Fibroblast of skin of left quadriceps (primary cell): ENCODE measurements at regions not wholly inside any gene's neighbourhood (a gene's known extent, or its start where the extent isn't known, plus 50 kb on each side); places are given as distances from the start of the nearest gene placed in this dataset.
A peak's percentile ranks its signal among the peaks of the same experiment; 100 is the strongest.

Experiments
- DNase-seq, 2 experiments: peaks; one replicate each; pipeline ENCODE4 v3.0.0-alpha.2; 2013; ENCODE audit warnings: low read depth in 2 of 2

DNA sequence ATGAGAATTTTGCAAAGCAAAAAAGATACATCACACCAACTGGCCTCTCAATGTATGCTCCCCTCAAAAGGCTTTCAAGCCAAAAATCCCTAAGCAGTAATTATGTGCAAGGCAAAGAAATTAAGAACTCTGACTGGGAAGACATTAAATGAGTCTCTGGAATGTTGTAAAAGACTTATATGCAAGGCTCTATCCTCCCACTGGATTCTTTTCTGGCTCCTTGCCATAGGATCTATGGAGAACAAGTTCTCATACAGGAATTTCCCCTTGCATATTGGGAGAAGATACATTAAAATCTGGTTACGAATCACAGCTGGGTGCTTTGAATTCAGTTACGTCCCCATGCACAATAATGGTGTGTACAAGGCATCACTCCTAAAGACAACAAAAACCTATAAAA, 73.4 kb upstream of the ATL2 start:
- no peak for DNase-seq

DNA sequence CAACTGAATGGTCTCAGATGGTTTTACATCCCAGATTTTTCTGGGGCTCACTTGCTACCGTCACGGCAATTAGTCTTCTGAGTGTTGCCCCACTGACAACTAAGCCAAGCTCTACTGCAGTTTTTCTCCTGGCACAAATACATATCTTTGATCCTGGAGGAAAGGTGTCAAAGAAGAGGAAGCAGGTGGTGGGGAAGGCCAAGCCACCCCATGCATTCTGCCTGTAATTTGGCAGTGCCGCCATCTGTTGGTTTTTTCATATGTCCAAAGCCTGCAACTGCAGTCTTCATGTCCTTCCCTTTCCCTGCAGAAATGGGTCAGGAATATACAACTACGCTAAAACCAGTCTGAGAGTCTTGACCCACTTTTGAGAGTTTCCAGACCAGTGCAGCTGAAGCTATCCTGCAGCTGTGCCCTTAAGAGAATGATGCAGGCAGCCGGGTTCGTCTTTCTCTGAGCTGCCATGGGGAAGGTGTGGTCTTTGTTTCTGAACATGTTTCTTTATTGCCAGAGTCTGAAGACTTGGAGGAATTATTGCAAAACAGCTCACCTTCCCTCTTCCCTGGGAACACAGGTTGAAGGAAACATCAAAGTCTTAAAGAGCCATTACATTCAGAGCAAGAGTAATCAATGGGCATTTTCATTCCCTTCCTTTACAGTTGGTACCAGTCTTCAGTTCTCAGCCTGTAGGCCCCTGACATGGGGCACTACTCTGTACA, 71.8 kb upstream of the ATL2 start:
- DNase-seq: no peak

DNA sequence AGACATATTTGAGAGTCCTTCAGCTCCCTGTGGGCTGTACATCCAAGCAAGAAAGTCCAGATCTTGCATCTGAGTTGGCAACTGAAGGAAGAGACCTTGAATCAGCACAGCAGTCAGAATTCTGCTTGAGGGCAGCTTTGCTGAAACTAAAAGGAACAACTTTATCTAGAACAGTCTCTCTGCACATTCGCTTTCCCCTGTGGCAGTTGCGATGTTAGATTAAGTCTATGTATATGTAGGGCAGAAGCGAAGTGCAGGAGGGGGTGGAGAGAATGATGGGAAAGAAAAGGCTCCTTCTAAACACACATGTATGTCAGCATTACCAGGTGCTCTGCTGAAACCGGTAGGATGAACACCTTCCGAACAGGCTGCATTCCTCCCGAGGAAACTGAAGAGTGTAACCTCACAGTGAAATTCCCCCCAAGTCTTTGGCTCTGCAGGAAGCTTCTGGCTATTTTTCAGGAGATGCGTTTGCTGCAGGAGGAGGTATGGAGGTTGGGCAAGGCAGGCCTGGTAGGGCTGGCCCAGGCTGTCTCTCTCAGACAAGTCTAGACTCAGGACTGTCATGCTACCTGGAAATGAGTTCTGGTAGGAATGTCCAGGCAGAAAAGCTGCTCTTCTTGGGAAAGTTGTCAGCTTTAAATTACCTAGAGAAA, 70.0 kb upstream of the ATL2 start:
- DNase-seq: no peak

DNA sequence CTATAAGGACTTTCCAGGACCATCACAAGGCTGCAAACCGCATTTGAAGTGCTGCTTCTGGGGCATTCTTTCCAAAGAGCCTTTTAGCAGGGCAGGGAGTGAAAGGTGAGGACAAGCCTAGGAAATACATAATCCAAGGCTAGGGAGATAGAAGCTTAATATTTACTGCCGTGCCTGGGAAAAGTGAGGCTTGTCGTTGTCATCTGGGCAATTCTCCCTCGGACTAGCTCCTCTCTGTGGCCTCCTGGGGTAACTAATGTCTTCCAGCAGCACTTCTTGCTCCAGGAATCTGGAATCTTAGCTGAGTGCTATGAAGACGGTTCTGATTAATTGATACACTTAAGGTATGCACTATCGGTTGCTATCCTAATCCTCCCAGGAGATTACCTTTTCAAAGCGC, 69.3 kb upstream of the ATL2 start:
- DNase-seq: no peak

DNA sequence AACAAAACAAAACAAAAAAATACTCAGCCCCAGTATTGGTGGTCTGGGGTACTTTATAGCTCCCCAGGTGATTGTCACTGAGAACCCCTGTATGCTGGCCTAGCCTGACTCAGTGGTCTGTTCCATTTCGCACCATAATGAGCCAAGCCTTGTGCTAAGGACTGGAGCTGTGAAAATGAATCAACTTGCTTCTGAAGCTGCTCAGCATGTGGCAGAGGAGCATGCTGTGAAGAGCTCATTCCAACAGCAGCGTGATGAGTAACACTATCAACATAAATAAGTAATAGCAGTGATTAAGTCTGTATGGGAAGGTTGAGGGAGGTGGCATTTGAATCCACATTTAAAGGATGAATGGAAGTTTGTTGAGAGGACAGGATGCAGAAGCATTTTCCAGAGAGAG, 67.2 kb upstream of the ATL2 start:
- DNase-seq: peak; percentile 6 to 24

DNA sequence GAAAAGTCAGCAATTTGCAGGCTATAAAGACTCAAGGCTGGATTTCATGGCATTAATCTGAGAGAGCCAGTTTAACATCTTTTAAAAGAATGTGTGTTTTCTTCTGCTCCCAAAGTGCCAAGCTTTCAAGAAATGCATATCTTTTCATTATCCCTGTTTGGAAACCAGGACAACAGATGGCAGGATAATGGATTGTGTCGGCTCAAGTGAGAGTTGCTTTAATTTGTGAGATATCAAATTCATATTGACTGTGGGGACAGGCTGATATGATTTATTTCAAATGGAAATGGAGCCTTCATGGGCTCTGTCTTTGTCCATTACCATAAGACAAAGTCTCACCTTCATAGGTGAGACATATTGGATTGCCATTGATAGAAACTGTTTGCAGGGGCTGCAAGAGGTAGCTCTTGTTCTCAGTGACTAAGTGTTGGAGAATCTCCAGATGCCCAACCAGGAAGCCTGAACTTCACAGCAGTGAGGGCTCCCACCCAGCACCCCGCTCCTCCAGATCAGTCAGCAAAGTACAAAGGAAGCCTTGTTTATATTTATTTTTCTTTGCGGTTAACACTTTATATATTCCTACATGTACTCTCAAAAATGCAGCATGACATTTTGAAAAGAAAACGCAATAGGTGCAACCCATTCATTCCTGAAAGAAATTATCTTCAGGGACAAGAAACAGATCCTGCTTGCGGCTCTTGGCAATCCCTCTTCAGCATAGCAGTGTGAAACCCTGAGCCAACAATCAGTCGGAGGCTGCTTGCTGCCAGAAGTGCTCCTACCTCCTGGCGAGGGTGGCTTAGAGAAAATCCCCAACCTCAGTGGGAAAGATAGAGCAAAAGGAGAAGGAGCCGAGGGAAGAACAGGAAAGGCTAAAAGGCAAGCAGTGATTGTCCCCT, 65.8 kb upstream of the ATL2 start:
- DNase-seq: no peak

DNA sequence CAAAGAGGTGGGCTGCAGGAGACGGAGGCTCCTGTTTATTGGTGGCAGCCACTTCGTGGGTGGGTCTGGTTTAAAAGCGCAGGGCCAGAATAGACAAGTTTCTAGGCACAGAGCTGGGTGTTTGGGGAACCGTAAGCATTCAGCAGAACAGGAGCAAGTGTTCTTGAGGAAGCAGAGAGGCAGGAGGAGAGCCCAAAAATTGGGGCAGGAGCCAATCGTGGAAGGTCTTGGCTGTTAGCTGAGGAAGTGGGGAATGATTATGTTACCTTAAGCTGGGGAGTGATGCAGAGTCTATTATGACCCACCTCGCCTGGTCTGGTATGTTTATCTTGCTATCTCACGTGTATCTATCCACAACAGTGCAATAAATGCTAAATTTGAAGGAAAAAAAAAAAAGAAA, 64.3 kb upstream of the ATL2 start:
- no peak for DNase-seq

DNA sequence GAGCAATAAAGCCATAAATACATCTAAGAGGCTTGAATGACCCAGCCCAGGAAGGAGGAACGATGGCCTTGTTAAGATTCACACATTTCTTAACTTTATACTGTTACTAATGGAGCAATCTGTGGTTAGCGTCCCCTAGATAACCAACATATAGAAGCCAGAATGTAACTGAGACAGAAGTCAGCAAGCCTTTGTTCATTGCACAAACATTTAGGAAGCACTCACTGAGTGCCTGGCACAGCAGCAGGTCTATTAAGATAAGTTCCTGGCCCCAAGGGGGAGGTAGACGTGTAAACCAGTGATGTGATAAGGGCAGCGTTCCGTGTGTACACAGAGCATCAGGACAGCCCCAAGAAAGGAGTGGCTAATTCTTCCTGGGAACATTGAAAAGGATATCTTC, 63.6 kb upstream of the ATL2 start:
- no peak for DNase-seq

DNA sequence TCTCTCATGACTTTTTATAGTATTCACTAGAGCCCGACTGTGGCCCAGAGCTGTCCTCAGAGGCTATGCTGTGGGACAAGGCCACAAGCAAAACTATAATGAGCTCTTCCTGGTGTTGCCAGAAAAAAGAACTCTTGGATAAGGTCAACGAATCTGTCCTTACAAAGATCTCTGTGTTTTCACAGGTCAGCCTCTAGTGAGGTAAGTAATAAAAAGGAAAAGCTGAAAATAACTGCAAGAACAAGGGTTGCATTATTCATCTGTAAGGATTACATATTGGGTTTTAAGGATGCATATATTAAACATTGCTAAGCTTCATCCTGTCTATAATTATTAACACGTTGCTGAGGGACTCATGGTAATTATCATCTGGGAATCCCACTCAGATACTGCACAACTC, 62.8 kb upstream of the ATL2 start:
- no peak for DNase-seq

DNA sequence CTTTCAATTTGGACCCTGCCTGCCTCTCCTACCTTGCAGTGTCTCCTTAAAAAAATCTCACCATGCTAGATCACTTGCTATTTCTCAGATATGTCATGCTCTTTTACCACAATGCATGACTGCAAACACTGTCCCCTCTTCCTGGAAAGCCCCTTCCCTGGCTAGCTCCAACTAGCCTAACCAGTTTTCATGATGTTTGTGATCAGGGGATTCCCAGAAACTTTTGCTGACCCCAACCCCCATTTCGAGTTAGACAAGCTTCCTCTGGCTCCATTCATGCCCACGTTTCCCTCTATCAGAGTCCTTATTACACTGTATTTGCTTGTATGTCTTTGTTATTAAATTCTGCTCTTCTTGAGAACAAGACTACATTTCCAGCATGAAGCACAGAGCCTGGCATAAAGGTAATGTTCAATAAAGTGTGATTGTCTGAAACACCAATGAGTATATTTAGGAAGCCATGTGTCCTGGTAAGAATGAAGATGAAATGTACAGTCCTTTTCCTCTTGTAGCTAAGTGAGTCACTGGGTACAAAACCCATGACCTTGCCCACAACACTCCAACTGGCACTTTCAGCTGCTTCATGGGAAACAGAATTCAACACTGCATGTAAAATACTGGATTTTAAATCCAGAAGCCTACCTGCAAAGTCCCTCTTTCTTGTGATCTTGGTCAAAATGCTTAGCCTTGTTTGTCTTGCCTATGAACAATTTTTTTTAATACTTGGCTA, 62.0 kb upstream of the ATL2 start:
- DNase-seq: no peak

DNA sequence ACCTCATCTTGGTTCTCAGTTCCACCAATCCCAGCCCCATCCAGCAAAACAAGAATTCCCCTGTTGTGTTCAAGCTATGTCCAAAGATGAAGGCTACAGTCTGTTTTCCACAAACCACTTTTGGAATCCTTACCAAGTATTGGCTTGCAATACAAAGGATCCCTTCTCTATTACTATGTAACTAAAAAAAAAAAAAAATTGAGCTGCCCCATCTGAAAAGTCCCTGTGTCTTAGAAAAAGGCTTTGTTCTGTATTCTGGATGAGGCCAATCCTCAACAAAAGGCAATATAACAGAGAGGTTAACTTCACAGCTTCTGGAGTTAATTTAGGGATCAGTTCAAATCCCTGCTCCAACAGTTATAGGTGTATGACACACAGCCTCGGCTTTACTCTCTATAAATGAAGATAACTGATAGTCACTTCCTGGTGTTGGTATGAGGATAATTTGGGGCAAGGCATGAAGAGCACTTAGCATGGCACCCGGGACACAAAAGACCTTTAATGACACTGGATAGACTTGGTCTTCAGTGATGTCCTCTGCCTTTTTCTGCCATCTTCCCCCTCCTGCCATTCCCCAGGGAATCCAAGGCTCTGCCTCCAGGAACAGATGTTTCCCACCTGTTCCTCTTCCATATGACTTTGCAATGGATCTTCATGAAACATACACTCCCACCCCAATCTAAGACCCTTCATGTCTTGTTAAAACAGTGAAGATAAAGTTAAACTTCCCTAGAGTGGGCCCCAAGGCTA, 61.2 kb upstream of the ATL2 start:
- DNase-seq: no peak

DNA sequence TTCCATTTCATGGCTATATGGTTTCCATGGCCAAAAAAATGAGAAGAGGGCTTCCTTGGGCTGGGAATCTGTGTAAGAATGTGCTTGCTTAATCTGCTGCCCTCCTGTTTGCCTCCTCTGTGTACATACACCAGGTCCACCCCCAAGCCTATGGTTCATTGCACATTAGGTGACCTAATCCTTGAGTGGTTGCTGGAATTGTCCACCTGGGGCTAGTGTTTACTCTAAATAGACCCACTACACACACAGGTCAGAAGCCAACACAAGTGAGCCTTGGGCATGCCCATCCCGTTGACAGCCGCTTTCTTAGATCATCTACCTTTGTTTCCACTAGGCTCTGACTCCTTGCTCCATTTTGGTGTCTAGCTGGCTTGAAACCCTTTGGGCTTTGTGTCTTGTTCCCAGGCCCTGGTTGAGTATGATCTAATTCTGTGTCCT, 59.2 kb upstream of the ATL2 start:
- no peak for DNase-seq

DNA sequence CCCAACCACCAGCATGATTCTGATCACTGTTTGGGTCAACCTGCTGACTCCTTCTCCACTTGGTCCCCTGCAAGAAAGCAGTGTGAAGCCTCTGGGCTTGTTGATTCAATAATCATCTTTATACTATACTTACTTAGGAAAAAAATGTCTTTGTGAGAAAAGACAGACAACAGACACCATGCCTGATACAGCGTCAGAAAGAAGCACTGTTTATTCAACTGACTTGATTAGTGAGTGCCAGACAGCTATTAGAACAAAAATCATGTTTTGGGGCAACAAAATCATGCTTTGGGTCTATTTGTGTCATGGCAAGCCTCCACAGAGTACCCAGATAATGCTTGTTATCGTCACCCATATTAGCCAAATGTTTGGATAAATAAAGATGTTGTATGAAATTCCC, 58.7 kb upstream of the ATL2 start:
- DNase-seq: no peak

DNA sequence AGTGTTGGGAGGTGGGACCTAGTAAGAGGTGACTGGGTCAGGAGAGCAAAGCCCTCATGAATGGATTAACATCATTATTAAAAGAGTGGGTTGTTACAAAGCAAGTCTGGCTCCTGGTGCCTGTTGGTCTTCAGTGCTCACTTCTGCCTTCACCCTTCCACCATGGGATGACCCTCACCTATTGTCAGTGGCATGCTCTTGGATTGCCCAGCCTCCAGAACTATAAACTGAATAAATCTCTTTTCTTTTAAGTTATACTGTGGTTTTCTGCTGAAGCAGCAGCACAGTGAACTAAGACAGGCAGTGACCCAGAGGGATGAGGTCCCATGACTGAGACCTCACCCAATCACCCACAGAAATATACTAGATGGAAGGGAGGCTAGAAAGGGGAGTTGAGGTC, 57.5 kb upstream of the ATL2 start:
- DNase-seq: no peak

DNA sequence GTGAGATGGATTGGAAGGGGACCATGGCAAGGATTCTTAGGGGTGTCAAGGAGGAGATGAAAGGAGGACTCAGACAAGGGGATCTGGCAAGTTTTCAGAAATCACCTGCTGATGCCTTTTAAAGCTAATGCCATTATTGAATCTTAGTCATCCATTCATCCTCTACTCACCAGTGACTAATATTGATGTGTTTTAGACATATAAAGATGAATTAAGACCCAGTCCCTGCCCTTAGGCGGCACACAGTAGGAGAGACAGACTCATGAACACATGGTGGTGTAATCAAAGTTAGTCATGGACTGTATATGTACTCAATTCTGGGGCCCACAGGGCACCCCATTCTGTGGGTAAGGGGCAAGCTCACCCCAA, 56.5 kb upstream of the ATL2 start:
- DNase-seq: no peak

DNA sequence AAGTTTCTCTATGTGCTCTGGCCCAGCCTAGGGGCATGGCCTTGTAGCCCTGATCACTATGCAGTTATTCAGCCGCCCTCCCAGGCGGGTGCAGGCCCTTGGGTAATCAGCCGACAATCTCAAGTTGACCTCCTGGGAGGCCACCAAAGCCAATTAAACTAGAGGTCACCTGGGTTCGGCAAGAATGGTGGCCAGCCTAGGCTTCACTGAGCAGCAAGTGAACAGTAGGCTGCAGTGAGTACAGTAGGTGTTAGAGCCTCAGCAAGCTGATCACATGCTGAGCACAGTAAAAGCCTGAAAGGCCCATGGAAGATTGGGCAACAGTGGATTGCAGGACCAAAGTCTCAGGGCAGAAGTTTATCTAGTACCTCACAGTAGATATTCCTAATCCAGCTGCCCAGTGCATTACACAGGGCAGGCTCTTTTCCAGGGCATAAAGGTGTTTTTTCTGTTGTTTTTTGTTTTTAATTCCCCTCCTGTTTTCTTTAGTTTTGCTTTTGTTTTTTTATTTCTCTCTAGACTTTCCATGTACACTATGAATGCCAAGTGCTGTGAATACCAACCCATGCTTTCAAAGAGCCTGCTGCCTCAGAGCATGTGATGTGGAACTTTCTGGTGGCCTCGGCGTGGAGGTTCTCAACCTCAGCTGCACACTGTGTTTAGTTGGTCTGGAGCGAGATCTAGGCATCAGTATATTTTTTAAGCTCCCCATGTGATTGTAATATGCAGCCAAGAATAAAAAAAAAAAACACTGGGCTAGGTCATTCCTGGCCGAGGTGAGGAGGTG, 55.9 kb upstream of the ATL2 start:
- no peak for DNase-seq

DNA sequence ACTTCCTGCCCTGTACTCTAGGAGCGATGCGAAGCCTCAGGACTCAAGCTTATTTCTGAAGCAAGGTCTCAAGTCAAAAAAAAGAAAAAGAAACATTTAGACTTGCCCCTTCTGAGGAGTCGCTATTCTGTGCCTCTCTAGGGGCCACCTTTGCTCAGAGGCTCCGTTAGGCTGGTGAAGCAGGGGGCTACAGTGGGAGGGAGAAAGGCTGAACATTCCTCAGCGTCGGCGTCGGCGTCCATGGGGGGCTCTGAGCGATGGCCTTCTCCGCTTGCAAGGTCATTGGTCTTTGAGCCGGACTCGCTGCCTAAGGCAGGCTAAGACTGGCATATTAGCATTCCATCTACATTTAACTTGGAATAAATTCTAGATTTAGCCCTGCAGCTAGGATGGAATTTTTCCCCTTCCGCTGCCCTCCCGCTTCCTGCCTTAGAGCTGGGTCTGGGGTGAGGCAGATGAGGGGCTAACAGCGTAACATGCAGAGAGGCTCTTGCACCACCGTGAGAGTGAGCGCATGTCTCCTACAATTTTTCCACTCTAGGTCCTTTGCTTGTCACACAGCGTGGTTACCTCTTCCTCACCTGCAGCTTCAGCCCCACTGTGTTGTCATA, 53.6 kb upstream of the ATL2 start:
- DNase-seq: no peak

DNA sequence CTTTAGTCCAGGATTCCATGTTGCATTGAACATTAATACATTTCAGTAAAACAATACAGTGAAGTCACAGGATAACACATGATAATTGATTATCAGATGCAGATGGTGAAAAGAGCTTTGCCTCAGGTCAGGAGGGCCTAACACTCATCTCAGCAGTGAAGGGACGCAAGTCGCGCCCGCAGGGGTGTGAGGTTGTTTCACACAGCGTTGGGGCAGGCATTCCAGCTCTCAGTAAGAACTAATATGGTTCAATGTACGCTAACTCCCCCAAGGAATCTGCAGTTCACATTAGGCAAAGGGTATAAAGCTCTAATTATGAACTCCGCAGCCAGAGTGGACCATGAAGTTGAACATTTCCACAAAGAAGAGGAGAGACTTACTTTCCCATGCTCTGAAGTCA, 53.1 kb upstream of the ATL2 start:
- DNase-seq: no peak

DNA sequence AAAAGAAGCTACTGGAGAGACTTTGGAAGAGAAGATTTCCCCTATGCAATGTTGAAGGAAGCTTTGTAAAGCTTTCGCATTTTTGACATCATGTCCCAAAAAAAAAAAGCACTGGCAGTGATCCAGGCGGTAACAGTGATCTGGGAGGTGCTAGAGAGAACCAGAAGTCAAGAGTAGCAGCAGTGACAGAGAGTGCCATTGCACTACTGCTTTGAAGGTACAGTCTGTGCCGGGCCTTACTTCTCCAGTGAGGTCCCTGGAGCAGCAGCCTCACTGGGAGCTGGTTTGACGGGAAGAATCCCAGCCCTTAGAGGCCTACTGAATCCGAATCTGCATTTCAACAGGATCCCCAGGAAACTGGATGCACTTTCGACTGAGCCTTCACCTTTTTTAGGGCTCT, 50.9 kb upstream of the ATL2 start:
- DNase-seq: no peak

DNA sequence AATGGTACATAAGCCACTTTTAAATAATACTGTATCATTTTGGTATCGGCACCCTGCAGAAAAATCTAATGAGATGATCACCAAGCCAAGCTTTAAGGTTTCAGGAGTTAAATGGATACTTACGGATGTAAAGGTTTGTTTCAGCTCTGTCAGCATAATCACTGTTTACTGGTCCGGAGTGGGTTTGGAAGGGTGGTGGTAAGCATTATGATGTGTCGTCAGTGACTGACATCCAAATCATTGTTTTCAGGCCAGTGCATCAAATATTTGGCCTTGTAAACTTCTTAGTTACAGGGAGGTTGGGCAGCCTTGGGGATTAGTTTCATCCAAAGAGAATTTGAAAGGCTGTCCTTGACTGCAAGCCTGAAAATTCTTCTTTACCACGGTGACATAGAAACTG, 50.0 kb upstream of the ATL2 start:
- DNase-seq: no peak
